Activated naive CD8-positive, alpha-beta T cell treated with anti-CD3 and anti-CD28 coated beads, Interleukin-2, amount 50 U/mL, for 16 hours (primary cell): ENCODE measurements at regions not wholly inside any gene's neighbourhood (a gene's known extent, or its start where the extent isn't known, plus 50 kb on each side); places are given as distances from the start of the nearest gene placed in this dataset.

ENCODE experiments used
- DNase-seq: peaks from one replicate; pipeline ENCODE4 v3.0.0-alpha.2; 2020; ENCODE audit warnings: low read depth, low spot score

DNA sequence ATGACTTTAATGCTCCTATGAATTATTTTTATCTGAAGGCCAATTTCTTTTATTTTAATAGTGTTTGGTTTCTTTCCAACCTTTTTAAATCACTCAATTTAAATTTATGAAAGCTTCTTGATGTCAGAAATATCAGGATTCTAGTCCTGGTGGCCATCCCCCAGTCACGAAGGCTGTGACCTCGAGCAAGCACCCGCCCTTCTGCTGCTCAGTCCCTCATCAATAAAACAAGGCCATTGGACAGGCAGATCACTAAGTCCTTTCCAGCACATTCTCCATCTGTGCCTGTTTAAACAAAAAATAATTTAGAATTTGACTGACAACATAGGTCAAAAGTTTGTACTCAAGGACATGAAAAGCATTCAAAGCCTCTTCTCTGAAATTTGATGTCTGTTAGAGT lies 483.6 kb upstream of the VRK2 start:
- DNase-seq, result no peak

DNA sequence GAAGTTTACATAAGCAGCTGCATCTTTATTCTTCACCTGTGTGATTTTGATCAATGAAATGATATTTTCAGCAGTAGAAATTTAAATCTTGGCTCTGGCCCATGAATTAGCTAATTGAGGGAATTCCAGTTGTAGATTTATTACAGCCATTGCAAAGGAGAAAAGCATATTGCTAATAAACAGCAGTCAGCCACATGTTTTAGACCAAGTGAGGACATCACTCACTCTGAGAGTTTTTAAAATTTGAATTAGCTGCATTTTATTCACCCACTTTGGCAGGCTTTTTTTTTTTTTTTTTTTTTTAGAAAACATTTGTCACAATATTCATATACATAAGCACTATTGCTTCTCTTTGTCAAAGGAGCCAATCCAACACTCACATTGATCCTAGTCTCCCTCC lies 479.4 kb upstream of the VRK2 start:
- no peak for DNase-seq

- DNase-seq, result no peak
These were observed 477.2 kb upstream of the VRK2 start for GRCh38 chr2:57569396-57569795.

GRCh38 chr2:57570961-57571360 lies 475.6 kb upstream of the VRK2 start:
- no peak for DNase-seq

DNA sequence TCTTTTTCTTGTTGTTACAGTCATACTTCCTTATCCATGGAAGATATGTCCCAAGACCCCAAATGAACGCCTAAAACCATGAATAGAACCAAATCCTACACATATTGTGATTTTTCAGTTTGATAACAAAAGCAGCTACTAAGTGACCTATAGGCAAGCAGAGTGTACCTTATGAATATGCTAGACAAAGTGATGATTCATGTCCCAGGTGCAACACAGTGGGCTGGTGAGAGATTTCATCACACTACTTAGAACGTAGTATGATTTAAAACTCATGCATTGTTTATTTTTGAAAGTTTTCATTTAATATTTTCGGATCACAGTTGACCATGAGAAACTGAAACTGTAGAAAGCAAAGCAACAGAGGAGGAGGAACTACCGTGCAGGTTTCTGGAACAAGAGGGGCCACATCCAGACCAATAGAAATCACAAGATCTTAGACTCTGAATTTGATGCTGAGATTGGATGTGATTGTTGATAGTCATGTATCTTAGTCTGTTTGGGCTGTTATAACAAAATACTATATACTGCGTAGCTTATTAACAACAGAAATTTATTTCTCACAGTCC lies 470.8 kb upstream of the VRK2 start:
- DNase-seq, result no peak

DNA sequence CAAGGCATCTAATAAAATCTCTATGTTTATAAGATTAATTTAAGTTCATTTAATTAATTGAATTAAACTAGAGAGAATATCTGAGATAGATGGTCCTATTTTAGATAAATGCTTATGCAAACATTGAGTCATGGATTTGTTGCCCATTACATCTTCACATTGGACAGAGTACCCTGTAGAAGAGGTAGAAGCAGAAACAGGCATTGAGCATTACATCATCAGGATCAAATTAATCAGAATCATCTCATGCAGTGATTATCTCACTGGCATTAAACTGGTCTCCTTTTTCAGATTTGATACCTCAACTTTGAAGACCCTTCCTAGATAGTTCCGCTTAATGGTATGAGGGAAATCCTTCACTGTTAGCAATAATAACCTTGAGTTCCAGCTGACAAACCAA lies 469.6 kb upstream of the VRK2 start:
- no peak for DNase-seq

- DNase-seq, result no peak
These were observed 448.7 kb upstream of the VRK2 start for GRCh38 chr2:57597940-57598339.

DNA sequence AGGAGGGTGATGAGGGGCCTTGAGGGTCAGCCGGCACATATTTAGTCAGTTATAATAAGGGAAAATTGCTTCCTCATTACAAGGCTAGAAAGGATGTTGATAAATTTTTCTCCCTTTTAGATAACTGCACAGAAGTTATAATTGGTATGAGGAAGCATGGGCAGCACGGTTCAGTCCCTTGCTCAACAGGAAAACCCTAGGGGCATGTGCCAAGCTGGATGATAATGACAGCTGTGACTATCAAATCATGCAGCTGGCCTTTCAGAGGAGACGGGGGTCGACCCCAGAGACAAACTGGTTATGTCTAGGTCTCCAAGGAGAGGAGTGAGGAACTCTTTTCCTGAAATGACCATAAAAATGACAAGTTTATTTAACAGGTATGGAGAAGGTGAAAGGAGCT lies 448.1 kb upstream of the VRK2 start:
- no peak for DNase-seq

- no peak for DNase-seq
These were observed 443.9 kb upstream of the VRK2 start for GRCh38 chr2:57602733-57603132.

GRCh38 chr2:57614988-57615387 lies 431.6 kb upstream of the VRK2 start:
- no peak for DNase-seq

DNA sequence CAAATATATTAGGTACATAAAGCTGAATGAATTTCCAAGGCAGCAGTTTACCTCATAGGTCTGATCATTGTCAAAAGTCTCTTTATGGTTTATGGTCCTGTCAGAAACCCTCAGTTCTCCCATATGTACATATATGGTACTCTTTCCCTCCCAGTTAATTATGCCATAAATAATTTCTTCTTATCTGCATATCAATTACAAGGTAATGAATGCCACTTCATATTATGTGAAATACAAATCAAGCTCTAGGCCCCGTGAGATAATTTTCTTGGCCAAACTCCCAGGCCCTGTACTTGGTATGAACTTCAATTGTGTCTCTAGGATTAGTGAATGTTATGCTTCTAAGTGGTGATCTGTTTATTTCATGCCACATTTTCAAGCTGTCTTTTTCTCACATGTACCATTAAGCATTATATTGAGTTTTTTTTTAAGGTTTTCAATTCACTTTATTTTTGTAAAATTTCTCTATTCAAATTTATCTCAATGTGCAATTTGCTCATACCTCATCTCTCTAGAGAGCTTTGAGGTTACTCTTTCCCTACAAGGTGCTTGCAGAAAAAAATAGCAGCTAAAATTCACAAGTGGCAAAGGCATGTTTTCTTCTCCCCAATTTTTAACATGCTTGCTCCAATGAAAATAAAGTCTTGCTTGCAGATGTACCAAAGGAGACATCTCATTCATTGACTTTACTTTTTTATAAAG lies 430.6 kb upstream of the VRK2 start:
- DNase-seq, result no peak

DNA sequence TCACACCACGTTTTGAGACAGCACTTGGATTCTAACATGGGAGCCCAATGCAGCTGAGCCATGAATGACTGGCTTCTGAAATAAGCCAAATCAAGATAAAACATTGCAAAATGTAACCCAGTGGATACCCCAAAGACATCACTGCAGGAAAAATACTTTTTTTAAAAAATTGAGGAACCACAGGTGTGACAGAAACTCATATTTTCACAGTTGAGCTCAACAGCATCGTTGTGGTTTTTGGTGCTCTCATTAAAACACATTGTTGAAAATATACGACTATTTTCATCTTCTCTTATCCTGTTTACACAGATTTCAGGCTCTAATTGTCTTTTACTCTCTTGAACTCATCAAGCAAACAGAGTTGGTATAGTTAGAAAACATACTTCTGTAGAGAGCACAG lies 429.3 kb upstream of the VRK2 start:
- no peak for DNase-seq

GRCh38 chr2:57621122-57621663 lies 425.4 kb upstream of the VRK2 start:
- DNase-seq, result no peak

DNA sequence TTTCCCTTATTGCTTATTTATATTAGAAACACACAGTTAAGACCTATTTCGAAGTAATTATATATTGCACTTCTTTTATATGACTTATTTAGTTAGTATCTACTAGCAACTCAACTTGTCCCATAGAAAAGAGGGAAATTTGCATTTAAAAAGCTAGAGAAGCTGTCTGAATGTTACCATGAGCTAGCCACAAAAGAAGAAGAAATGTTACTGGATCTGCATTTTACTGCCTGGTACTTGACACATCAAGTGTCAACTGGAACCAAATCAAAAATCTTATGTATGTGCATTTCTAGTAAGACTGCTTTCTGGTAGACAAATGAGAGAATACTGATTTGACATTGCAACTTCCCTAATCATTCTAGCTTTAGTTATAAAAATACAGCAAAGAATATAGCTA lies 424.6 kb upstream of the VRK2 start:
- no peak for DNase-seq

- DNase-seq, result no peak
These were observed 390.4 kb upstream of the VRK2 start for GRCh38 chr2:57656198-57656597.

DNA sequence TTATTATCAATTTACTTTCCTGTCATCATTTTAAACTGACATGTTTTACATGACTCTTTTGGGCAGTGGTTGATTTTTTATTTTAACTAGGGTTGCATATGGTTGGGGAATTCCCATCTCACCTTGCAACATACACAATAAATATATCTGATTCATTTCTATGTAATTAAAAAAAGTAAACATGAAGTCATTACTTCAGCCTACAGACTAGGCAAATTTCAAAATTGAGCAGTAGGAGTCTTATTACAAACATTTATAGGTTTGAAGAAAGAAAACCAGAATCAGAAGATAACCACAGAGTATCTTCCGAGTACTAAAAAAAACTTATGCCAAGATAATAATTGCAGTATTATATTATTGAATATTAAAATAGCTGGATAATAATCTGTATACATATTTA lies 377.0 kb upstream of the VRK2 start:
- no peak for DNase-seq

GRCh38 chr2:57674025-57674424 lies 372.6 kb upstream of the VRK2 start:
- no peak for DNase-seq

- DNase-seq, result no peak
These were observed 371.9 kb upstream of the VRK2 start for GRCh38 chr2:57674743-57675142.

- no peak for DNase-seq
These were observed 369.3 kb upstream of the VRK2 start for GRCh38 chr2:57677296-57677695.

DNA sequence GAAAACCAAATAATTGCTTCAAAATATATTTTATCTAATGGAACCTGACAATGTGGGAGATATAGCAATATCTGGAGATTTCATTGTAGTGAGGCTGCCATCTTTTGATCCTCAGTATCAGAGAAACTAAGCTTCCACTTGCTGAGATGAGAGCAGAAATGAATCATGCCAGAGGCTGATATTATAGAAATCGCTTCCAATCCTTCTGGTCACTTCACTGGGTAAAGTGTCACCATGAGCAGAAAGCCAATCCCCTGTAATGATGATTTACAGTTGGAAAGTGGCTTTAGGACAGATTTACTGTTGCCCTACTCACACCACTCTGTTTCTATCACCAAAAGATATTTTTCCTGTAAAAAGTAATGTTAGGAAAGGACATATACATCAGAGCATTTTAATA lies 365.0 kb upstream of the VRK2 start:
- DNase-seq, result no peak

DNA sequence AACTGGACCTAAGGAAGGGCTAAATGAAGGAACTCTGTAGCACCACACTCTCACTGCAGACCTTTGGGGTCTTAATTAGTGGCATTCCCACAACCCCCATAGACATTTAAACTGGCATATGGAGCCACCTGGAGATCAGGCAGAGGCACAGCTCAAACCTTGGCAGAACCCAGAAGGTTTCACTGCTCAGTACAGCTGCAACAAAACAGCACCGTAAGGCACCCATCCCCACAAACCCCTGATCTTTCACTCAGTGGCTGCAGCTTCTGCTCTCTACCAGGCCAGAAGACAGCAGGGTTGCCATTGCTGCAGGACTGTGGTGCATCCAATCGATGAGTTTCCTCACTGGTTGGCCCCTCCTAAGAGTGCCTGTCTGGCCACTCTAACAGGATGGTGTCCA lies 361.6 kb upstream of the VRK2 start:
- DNase-seq, result no peak

DNA sequence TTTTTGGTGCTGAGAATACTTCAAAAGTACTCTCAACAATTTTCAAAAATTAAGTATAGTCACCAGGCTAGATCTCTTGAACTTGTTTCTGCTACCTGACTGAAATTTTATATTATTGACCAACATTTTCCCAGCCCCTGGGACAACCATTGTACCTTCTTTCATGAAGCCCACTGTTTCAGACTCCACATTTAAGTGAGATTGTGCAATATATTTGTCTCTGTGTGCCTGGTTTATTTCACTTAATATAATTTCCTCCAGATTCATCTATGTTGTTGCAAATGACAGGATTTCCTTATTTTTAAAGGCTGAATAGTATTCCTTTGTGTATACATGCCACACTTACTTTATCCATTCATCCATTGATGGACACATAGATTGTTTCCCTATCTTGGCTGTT lies 354.2 kb upstream of the VRK2 start:
- no peak for DNase-seq

GRCh38 chr2:57693177-57693576 lies 353.4 kb upstream of the VRK2 start:
- no peak for DNase-seq

- DNase-seq, result no peak
These were observed 352.6 kb upstream of the VRK2 start for GRCh38 chr2:57693965-57694364.
